Keratinocyte (primary cell): ENCODE measurements at regions not wholly inside any gene's neighbourhood (a gene's known extent, or its start where the extent isn't known, plus 50 kb on each side); places are given as distances from the start of the nearest gene placed in this dataset.

Source experiments
- DNase-seq: peaks from one replicate; pipeline ENCODE4 v3.0.0-alpha.2; 2011; ENCODE audit warnings: low read depth, missing footprints, low spot score
- FAIRE-seq: peaks from 2 replicates; lab custom pipeline; 2011; peaks lifted over from hg19 to GRCh38; lab: Jason Lieb, UNC
- H2AFZ ChIP-seq: 2 replicates; pipeline ENCODE4 v1.6.0; 2012; ENCODE audit warnings: low read length, control low read depth, inconsistent platforms; ENCODE audit not compliant: control insufficient read depth
- H3K27ac ChIP-seq: 2 replicates; pipeline ENCODE4 v1.5.1; 2011; ENCODE audit warnings: low read length; ENCODE audit not compliant: control insufficient read depth, insufficient read depth
- H3K27me3 ChIP-seq: 3 replicates; pipeline ENCODE4 v1.6.0; 2011; ENCODE audit warnings: low read length; ENCODE audit not compliant: control insufficient read depth, insufficient read depth; ENCODE audit errors: extremely low read depth
- H3K36me3 ChIP-seq, 2 experiments: 2 replicates in 1 of 2; 3 replicates in 1 of 2; pipeline ENCODE4 v1.5.1; 2011; ENCODE audit warnings: low read length in 2 of 2, mild to moderate bottlenecking in 1 of 2; ENCODE audit not compliant: control insufficient read depth in 2 of 2, insufficient read depth in 2 of 2; ENCODE audit errors: extremely low read depth in 1 of 2
- H3K4me1 ChIP-seq: 3 replicates; pipeline ENCODE4 v1.5.1; 2011; ENCODE audit warnings: low read length; ENCODE audit not compliant: control insufficient read depth, insufficient read depth; ENCODE audit errors: extremely low read depth
- H3K4me2 ChIP-seq: 3 replicates; pipeline ENCODE4 v1.6.0; 2011; ENCODE audit warnings: low read depth, low read length; ENCODE audit not compliant: control insufficient read depth, insufficient read depth; ENCODE audit errors: extremely low read depth
- H3K4me3 ChIP-seq, 3 experiments: fragments of 200-600 bp in 1 of 3; sonication (generic) in 1 of 3; 2 replicates in 2 of 3; 3 replicates in 1 of 3; pipeline ENCODE4 v1.5.1; 2011 to 2016; ENCODE audit warnings: low read length in 3 of 3, mild to moderate bottlenecking in 3 of 3, control low read depth in 2 of 3, inconsistent platforms in 1 of 3, low read depth in 1 of 3, mixed read lengths in 1 of 3, mixed run types in 1 of 3, moderate library complexity in 1 of 3; ENCODE audit not compliant: control insufficient read depth in 2 of 3, insufficient read depth in 2 of 3; ENCODE audit errors: extremely low read depth in 1 of 3
- H3K79me2 ChIP-seq: 2 replicates; pipeline ENCODE4 v1.6.0; 2012; ENCODE audit warnings: low read length; ENCODE audit not compliant: control insufficient read depth, insufficient read depth
- H3K9ac ChIP-seq: 3 replicates; pipeline ENCODE4 v1.6.0; 2011; ENCODE audit warnings: low read length; ENCODE audit not compliant: control insufficient read depth, insufficient read depth; ENCODE audit errors: extremely low read depth
- H3K9me1 ChIP-seq: 3 replicates; pipeline ENCODE4 v1.6.0; 2011; ENCODE audit warnings: low read length; ENCODE audit not compliant: control insufficient read depth, insufficient read depth; ENCODE audit errors: extremely low read depth
- H3K9me3 ChIP-seq: 2 replicates; pipeline ENCODE4 v1.5.1; 2012; ENCODE audit warnings: low read depth, low read length; ENCODE audit not compliant: control insufficient read depth
- H4K20me1 ChIP-seq: 3 replicates; pipeline ENCODE4 v1.6.0; 2011; ENCODE audit warnings: low read length; ENCODE audit not compliant: control insufficient read depth, insufficient read depth; ENCODE audit errors: extremely low read depth
- EZH2 ChIP-seq: IDR thresholded peaks from one replicate; pipeline ENCODE4 v1.6.1; 2012; ENCODE audit warnings: inconsistent platforms, mild to moderate bottlenecking, low read length, moderate library complexity
- dilution Hi-C: fragments of 300-500 bp; cut with MboI; formaldehyde crosslinking; loops from one replicate; pipeline ENCODE4 v1.7.0; 2020; ENCODE audit warnings: low sequenced_read_pairs; ENCODE audit not compliant: extremely low pct_ligation_motif_present
- TF ChIP-seq, protein P1 (sequence below), 3 experiments: IDR thresholded peaks in 1 of 3; conservative IDR thresholded peaks in 1 of 3; optimal IDR thresholded peaks in 1 of 3; 2 replicates in 2 of 3; 3 replicates in 1 of 3; pipeline versions ENCODE3 to v1.5.1; 2011; ENCODE audit warnings: low read length in 3 of 3, mild to moderate bottlenecking in 3 of 3, moderate library complexity in 2 of 3, control low read depth in 1 of 3, inconsistent platforms in 1 of 3; ENCODE audit not compliant: insufficient read depth in 2 of 3; ENCODE audit errors: extremely low read depth in 1 of 3

DNA sequence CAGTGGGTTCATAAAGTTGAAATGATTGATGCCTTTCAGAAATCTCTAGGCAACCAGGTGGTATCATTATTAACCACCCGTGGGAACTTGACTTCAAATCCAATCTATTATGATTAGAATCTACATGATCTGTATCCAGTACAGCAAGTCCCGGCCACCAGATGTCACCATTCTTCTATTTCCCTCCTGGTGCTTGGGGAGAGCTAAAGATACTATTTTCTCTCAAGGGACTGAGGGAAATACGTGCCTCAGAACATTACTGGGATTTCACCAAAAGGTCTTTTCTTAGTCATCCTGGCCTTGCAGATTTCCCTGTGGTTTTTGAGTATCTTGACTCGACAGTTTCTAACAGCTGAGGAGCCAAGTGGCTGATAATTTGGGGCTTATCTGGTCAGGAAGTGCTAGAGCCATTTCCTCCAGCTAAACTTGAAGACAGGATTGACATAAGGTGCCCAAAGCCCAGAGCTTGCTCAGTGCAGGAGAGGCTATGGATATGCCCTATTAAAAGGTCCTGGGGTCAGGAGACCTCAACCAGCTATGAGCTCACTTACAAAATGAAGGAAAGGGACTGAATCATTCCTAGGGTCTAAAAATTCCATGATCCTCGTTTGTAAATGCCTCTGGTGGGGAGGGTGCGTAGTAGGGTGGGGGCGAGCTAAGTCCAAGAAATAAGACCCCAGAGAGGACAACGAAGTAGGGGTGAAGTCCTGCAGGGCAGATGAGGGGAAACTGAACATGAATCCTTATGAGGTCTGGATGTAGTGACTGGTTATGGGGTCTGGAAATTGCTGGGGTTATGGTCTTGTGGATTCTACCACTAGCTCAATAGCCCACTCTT lies 135.4 kb upstream of the MGAT5 start:
- no peaks in the 10 kb centered on the region for H3K9me3 ChIP-seq
- no peak overlapping the region for H2AFZ ChIP-seq
- TF ChIP-seq EZH2 = no peak
- TF ChIP-seq, protein P1, sequence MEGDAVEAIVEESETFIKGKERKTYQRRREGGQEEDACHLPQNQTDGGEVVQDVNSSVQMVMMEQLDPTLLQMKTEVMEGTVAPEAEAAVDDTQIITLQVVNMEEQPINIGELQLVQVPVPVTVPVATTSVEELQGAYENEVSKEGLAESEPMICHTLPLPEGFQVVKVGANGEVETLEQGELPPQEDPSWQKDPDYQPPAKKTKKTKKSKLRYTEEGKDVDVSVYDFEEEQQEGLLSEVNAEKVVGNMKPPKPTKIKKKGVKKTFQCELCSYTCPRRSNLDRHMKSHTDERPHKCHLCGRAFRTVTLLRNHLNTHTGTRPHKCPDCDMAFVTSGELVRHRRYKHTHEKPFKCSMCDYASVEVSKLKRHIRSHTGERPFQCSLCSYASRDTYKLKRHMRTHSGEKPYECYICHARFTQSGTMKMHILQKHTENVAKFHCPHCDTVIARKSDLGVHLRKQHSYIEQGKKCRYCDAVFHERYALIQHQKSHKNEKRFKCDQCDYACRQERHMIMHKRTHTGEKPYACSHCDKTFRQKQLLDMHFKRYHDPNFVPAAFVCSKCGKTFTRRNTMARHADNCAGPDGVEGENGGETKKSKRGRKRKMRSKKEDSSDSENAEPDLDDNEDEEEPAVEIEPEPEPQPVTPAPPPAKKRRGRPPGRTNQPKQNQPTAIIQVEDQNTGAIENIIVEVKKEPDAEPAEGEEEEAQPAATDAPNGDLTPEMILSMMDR (optimal IDR thresholded peaks at IDR 0.05 in 1 of 3, IDR thresholded peaks at IDR 0.05 in 1 of 3, conservative IDR thresholded peaks at IDR 0.05 in 1 of 3; ENCODE audit: extremely low read depth in 1 of 3, insufficient read depth in 2 of 3, low read length in 3 of 3) = peak; percentile 55 to 79 (median 78)
- H3K36me3 ChIP-seq = no peaks in the 10 kb centered on the region
- peaks cover 21% of the 10 kb centered on the region for H3K4me1 ChIP-seq
- DNase-seq = peak; percentile 69
- peaks cover 24% of the 10 kb centered on the region for H3K79me2 ChIP-seq
- H3K4me3 ChIP-seq = no peak overlapping the region
- H3K27ac ChIP-seq = peak overlapping the region; percentile 11
- no peak overlapping the region for H3K9ac ChIP-seq
- peaks cover 11% of the 10 kb centered on the region for H4K20me1 ChIP-seq
- peaks cover under 1% of the 10 kb centered on the region for H3K27me3 ChIP-seq
- peak overlapping the region; percentile 93 for H3K4me2 ChIP-seq
- peak; percentile 48 for FAIRE-seq
- dilution Hi-C loops = no loop called here
- peaks cover 4% of the 10 kb centered on the region for H3K9me1 ChIP-seq

DNA sequence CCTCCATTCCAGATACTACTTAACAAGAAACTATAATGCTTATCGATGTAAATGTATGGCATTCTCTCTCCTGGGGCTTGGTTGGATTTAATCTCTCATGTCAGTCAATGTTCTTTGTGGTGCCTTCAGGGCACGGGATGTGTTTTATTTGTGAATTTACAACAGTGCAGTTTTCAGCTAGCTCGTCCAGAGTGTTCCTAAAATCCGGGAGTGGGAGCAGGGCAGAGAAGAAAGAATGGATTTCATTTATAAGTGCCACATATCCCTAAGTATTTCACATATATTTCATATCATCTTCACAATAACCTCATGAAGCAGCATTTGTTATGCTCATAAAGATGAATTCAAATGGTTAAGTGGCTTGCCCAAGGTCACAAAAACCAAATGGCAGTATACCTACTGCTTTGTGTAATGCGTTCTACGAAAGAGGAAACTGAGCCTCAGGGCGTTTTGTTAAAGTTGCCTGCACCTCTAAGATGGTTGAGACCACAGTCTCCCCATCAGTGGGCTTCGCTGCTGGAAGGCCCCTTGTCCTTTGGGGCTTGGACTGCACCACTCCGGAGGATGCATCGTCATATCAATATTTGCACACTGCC lies 134.7 kb upstream of the MGAT5 start:
- H3K36me3 ChIP-seq = no peaks in the 10 kb centered on the region
- peak overlapping the region; percentile 93 for H3K4me2 ChIP-seq
- peaks cover 11% of the 10 kb centered on the region for H4K20me1 ChIP-seq
- peaks cover 4% of the 10 kb centered on the region for H3K9me1 ChIP-seq
- TF ChIP-seq, protein P1 (optimal IDR thresholded peaks at IDR 0.05 in 1 of 3, IDR thresholded peaks at IDR 0.05 in 1 of 3, conservative IDR thresholded peaks at IDR 0.05 in 1 of 3; ENCODE audit: extremely low read depth in 1 of 3, insufficient read depth in 2 of 3, low read length in 3 of 3) = no peak
- TF ChIP-seq EZH2 = no peak
- peaks cover 23% of the 10 kb centered on the region for H3K4me1 ChIP-seq
- FAIRE-seq (no peak), DNase-seq (no peak)
- H3K79me2 ChIP-seq = peaks cover 31% of the 10 kb centered on the region
- H3K27me3 ChIP-seq = no peaks in the 10 kb centered on the region
- H3K27ac ChIP-seq = peak overlapping the region; percentile 44
- dilution Hi-C loops = no loop called here
- H2AFZ ChIP-seq = peak overlapping the region; percentile 84
- H3K9ac ChIP-seq = peak overlapping the region; percentile 73
- peak overlapping the region; percentile 69 to 81 (median 78) for H3K4me3 ChIP-seq
- H3K9me3 ChIP-seq = no peaks in the 10 kb centered on the region
